Liver (tissue), 3 donors: ENCODE measurements at regions not wholly inside any gene's neighbourhood (a gene's known extent, or its start where the extent isn't known, plus 50 kb on each side); places are given as distances from the start of the nearest gene placed in this dataset.

ENCODE experiments used
- TAF1 ChIP-seq: conservative IDR thresholded peaks from 2 replicates; pipeline ENCODE4 v1.6.1; 2016; ENCODE audit warnings: antibody characterized with exemption, mild to moderate bottlenecking
- YY1 ChIP-seq: IDR thresholded peaks from 2 replicates; pipeline ENCODE4 v1.6.1; 2016; ENCODE audit warnings: antibody characterized with exemption, mild to moderate bottlenecking
- TF ChIP-seq, protein P1 (sequence below): fragments of 150-350 bp; IDR thresholded peaks from 2 replicates; pipeline ENCODE4 v1.5.1; 2017; ENCODE audit warnings: improper control_type of control experiment, low read depth, low read length; ENCODE audit not compliant: missing input control
- donor health status: healthy.
- donor health status: healthy.

DNA sequence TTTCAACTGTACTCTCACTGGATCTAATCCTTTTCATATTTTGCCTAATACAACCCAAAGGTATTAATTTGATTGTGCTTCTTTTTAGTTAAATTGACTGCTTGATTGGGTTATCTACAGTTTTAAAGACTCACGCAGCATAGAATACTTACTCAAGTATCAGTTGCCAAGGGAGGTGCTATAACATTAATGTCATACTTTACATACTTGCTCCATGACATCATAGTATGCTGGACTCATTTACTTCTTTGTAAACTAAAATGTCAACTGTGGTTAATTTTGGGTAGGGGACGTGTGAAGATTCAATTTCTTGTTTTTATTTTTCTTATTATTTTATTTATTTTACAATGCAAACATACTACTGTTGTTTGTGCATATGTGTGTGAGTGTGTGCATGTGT lies 716.2 kb upstream of the VRK2 start:
- TF ChIP-seq, protein P1, sequence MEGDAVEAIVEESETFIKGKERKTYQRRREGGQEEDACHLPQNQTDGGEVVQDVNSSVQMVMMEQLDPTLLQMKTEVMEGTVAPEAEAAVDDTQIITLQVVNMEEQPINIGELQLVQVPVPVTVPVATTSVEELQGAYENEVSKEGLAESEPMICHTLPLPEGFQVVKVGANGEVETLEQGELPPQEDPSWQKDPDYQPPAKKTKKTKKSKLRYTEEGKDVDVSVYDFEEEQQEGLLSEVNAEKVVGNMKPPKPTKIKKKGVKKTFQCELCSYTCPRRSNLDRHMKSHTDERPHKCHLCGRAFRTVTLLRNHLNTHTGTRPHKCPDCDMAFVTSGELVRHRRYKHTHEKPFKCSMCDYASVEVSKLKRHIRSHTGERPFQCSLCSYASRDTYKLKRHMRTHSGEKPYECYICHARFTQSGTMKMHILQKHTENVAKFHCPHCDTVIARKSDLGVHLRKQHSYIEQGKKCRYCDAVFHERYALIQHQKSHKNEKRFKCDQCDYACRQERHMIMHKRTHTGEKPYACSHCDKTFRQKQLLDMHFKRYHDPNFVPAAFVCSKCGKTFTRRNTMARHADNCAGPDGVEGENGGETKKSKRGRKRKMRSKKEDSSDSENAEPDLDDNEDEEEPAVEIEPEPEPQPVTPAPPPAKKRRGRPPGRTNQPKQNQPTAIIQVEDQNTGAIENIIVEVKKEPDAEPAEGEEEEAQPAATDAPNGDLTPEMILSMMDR, result no peak
- no peak for TF ChIP-seq TAF1
- TF ChIP-seq YY1, result no peak
